GM18861 (cell line): ENCODE measurements at regions not wholly inside any gene's neighbourhood (a gene's known extent, or its start where the extent isn't known, plus 50 kb on each side); places are given as distances from the start of the nearest gene placed in this dataset.
A peak's percentile ranks its signal among the peaks of the same experiment; 100 is the strongest.

Experiments
- ATAC-seq: cut with Tn5 transposase; IDR thresholded peaks from one replicate; pipeline ENCODE4 v1.9.1; 2021; ENCODE audit not compliant: unreplicated experiment

DNA sequence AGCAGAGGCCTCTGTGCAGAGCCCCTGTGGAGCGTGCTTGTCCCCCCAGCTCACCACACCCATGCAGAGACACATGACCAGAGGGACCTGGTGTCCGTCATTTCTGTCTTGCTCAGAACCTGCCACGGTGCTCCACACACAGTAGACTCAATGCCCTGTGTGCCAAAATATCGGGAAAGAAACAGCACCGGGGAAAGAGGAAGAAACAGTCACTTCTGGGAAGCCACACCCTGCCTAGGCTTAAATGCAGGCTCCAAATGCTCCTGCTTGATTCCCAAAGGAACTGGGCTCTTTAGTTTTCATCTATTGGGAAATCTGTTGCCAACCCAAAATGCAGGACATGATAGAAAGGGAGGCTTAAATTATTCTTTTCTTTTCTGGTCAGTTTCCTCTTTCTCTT is 503.9 kb downstream of the CD83 start:
- no peak for ATAC-seq

DNA sequence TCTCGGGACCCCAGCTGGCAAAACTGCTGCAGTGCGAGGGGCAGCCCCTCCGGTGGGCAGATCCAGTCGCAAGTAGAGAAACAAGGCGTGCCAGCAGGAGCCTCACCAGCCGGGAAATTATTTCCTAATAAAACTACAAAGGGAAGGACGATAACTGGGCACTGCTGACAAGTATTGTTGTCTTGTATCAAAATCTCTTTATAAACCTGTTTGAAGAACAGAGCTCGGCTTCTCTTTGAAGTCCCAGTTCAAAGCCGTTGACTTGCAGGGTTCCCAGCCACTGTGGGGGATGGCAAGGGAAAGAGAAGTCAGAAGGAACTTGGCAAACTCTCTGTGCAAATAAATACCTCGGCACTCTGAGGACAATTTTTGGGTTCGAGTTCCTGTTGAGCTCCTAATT is 504.5 kb downstream of the CD83 start:
- no peak for ATAC-seq

GRCh38 chr6:14622909-14623505 is 505.4 kb downstream of the CD83 start:
- ATAC-seq, result no peak

DNA sequence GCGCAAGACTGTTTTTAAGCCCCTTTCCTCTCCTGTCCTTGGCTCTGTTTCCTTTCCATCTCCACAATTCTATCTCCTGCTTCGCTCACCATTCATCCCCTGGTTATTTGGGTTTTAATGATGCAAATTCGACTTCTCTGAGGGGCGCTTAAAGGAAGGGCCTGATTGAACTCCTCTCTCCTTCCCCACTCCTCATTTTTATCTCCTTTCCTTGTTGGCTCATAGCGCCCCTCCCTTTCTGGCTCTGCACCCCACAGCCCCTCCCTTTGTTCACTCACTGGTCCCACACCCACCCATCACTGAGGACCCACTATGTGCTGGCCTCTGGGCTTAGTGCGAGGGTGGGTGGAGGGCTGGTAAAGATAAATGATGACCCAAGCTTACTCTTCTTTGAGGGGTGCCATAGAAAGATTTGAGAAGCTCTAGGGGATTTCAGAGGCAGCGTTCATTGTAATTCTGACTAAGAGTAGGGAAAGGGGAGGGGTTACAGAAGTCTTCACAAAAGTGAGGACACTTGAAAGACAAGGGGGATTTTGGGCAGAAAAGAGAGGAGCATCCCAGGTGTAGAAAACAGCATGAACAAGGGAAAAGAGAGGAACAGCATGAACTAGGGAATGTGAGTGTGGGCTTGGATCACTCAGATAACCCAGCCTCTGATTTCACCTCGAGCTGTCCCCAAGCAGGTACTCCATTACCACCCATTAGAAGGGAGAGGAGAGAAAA is 507.8 kb downstream of the CD83 start:
- ATAC-seq, result no peak

DNA sequence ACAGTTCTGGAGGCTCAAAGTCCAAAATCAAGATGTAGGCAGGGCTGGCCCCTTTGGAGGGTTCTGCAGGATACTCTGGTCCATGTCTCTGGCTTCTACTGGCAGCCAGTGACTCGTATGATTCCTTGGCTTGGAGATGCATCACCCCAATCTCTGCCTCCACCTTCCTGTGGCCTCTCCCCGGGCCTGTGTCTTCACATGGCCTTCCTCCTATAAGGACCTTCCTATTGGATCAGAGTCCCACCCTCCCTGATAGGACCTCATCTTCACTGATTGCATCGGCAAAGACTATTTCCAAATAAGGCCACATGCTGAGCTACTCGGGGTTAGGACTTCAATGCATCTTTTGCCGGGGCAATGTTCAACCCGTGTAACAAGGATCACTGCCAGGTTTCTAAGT is 509.0 kb downstream of the CD83 start:
- no peak for ATAC-seq

DNA sequence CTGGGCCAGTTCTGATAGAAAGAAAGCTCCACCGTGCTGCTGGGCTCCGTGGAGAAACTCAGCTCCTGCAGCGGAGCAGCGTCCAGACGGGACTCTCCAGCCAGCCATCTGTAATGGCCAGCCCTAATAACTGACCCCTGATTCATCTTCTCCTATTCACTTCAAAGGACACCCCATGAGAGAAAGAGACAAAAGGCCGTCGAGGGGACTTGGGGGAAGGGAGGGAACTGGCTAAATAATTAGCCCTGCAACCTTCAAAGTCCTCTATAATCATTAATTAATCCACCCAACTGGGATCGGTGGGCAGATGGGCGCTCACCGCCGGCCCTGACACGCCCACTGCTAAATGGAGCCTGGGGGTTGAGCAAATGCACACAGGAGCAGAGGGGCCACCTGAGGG is 512.4 kb downstream of the CD83 start:
- ATAC-seq, result no peak

DNA sequence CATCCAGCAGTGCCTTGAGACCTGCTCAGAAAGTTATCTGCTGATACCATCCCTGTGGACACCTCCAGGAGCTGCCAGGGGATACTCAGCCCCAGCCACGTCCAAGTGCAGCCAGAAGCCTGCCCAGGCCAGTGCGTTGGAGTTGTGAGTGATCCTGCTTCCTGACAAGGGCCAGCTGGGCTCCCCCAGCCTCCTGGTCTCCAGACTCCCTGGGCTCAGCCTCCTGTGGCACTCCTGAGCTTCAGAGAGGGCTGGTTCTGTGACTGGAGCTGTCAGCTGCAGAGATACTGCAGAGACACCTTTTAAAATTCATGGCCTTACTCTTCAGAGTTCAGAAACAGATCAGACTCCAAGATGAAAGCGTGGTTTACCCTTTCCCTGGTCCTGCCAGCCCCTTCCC is 515.9 kb downstream of the CD83 start:
- no peak for ATAC-seq

DNA sequence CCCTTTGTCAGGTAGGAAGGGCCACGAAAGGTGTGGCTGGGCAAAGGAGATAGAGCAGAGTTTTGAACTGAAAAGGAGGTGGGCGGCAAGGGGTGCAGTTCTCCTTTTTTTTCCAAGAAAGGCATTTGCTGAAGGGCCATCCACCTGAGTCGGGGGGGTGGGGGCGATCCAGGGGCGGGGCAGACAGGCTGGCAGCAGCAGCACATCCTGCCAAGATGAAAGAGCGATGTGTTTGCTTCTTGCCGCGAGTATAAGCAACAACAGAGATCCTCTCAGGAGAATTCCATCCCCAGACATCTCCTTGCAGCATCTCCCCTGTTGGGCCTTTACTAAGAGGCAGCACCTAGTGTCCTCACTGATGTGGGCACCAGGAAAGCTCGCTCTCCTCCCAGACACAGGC is 516.5 kb downstream of the CD83 start:
- no peak for ATAC-seq

DNA sequence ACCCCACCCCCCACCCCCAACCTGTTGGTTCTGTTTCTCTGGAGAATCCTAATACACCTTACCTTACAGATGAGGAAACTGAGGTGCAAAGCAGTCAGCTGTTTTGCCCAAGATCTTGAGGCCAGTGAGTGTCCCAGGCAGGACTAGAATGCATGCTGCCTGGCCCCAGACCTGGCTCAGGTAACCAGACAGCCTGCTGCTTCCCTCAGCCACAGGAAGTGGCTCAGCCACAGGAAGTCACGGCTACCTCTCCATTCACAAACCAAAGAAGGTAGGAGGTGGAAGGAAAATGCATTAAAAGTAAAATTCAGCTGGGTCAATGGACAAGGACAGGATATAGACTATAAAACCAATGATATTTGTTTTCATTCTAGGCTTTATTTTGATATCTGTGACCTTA is 517.6 kb downstream of the CD83 start:
- ATAC-seq, result no peak

DNA sequence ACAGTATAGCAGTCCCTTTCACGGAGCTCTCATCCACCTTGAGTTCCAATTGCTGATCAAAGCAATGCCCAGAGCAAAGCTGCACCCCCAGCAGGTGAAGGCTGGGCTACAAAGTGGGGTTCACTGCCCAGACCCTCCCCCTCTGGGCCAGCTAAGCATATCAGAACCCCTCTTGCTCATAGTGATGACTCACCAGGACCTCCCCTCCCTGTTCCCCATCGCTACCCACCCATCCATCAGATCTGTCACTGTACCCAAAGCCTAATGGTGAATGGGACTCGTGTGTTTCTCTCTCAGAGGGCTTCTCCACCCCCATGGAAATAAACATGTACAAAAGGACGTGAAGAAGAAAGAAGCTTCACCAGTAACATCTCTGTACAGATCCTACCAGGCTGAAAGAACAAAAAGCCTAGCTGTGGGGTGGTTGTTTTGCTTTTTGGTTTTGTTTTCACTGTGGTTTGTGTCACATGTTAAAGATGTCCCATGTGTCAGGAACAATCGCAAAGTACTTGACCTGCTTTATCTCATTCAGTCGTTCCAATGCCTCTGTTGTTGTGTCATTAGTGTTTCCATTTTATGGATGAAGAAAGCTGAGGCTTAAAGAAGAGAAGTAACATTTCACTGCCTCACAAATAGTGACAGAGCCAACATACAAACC is 518.5 kb downstream of the CD83 start:
- peak; percentile 51 for ATAC-seq

- no peak for ATAC-seq
These were observed 520.9 kb downstream of the CD83 start for GRCh38 chr6:14638435-14638905.

DNA sequence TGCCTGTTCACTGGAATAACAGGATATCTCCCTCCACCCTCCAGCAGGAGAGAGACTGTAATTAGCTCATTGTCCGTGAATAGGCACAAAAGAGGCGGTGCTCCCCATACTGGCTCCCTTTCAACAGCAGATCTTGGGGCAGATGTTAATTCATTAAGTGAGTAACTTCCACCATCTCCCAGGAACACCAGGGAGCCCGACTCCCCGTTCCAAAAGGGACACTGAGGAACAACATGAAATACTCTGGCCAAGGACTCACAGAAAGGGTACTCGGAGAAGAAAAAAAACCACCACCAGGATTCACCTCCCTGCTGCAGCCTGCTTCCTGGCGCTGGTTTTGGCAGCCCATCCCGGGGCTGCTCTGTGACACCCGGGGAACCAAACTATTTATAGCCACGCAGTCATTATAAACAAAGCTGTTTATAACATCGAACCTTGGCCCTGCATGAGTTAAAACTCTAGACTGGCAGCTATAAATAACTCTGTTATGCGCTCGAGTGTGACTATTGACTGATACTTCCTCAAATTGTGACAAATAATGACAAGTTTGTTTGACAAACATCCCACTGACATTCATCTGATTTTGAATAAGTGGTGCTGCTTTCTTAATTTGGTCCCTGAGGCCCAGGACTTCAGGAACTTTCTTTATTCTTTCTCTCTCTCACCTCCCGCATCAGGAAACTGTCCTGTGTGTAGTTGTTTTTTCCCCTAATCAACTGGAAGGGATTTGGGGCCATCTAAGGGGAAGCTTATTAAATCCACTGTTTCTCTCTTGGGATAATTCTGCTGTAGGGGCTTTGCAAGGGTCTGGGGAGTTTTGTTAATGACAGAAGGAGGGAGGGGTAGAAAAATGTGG is 521.6 kb downstream of the CD83 start:
- ATAC-seq, result peak; percentile 50

GRCh38 chr6:14639983-14640599 is 522.5 kb downstream of the CD83 start:
- no peak for ATAC-seq

GRCh38 chr6:14640631-14641030 is 523.1 kb downstream of the CD83 start:
- ATAC-seq, result no peak

DNA sequence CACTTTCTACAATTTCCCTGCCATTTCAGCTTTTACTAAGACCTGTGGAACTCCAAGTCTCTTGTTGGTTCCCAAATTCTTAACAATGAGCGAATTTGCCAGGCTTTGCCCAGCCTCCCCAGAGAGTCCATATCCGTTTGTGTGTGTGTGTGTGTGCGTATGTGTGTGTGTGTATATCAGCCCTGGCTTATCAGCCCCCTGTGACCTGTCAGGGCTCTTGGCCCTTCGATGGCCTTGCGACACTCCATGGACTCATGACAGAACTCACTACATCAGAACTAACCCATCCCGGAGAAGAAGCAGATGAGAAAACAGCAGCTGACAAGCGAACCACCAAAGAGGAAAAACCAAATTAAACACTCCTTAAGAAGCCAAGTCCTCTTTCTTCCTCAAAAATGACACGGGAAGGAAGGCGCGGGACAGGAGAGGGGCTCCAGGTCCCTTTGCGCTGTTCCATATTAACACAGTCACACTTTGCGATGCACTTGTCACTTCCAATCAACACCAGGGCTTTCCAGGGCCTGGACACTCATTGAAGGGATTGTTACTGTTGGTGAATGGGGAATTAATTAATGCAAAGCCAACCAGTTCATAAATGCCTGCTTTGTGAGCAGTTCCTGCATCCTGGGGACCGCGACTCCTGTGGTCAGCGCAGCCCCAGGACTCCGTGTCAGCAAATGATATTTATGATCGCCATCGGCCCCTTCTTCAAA is 524.0 kb downstream of the CD83 start:
- no peak for ATAC-seq

- ATAC-seq, result no peak
These were observed 524.5 kb downstream of the CD83 start for GRCh38 chr6:14642136-14642505.

GRCh38 chr6:14642842-14643241 is 525.3 kb downstream of the CD83 start:
- no peak for ATAC-seq

DNA sequence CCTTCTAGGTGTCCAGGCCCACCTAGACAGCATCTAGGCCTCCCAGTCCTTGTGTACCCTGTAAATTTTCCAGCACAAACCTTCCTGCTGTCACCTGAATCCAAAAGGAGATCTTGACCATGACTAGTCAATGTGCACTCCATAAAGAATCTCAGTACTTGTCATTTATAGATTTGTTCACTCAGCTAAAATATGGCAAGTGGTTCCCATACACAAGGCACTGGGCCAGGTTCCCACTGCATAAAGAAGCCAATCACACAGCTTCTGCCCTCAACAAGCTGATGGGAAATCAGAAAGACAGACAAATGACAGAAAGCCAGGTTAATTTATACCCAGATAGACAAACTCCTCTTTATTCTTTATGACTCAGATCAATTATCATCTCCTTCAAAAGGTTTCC is 526.8 kb downstream of the CD83 start:
- no peak for ATAC-seq

- ATAC-seq, result no peak
These were observed 527.6 kb downstream of the CD83 start for GRCh38 chr6:14645221-14645620.

- no peak for ATAC-seq
These were observed 528.3 kb downstream of the CD83 start for GRCh38 chr6:14645841-14646240.
